ENCODE measurements at regions not wholly inside any gene's neighbourhood (a gene's known extent, or its start where the extent isn't known, plus 50 kb on each side); places are given as distances from the start of the nearest gene placed in this dataset.

DNA sequence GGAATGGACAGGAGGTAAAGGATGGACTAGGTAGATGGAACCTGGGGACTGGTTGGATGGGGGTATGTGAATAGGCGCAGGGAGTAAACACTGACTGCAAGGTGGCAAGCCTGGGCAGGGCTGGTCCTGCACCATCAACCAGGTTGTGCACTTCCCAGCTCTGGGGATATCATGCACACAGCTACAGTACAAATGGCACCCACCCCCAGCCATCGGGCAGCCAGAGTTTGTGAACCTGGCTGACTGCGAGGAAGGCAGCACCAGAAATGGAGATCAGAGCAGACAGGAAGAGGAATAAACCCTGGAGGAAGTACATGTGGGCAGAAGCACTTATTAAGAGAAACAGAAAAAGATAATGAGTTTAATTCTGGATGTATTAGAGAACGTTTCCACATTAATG lies 229.1 kb downstream of the ESM1 start:
- Histone ChIP-seq H3K27me3 (ENCODE audit: control insufficient read depth, insufficient read depth, low read length) (no peaks in the 10 kb centered on the region), H3K9me3 (ENCODE audit: control insufficient read depth, low read depth, low read length) (no peaks in the 10 kb centered on the region), H3K4me1 (ENCODE audit: control insufficient read depth, insufficient read depth, low read length) (no peaks in the 10 kb centered on the region), H3K4me3 (ENCODE audit: low read length) (no peak overlapping the region), H3K36me3 (ENCODE audit: control insufficient read depth, insufficient read depth, low read length) (no peaks in the 10 kb centered on the region), H3K27ac (ENCODE audit: low read length) (no peak overlapping the region)
- WGBS (ENCODE audit: insufficient coverage, low lambda C conversion rate), result 73% methylated on average over 2 of the region's 4 CpGs
- DNase-seq, result no peak

DNA sequence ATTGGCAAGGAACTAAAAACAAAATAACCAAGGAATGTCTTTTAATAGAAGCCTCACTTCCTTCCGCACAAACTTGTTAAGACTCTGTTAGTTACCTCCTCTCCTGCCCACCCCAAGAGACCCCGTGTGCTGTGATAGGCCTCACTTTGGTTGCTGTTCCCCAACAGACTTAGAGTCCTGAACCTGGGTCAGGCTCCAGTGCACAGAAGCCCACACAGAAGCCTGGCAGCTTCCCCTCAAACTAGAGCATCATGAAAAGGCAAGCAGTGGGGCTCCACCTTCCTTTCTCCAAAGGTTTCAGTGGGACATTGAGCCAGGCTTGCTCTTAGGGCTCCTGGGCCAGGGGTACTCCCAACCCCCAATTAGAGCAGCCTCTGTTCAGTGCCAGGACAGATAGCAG lies 230.5 kb downstream of the ESM1 start:
- H3K36me3 ChIP-seq (ENCODE audit: control insufficient read depth, insufficient read depth, low read length), result no peaks in the 10 kb centered on the region
- H3K4me1 ChIP-seq (ENCODE audit: control insufficient read depth, insufficient read depth, low read length), result no peaks in the 10 kb centered on the region
- WGBS (ENCODE audit: insufficient coverage, low lambda C conversion rate), result no CpG with 5 or more reads among the region's 2 CpGs

DNA sequence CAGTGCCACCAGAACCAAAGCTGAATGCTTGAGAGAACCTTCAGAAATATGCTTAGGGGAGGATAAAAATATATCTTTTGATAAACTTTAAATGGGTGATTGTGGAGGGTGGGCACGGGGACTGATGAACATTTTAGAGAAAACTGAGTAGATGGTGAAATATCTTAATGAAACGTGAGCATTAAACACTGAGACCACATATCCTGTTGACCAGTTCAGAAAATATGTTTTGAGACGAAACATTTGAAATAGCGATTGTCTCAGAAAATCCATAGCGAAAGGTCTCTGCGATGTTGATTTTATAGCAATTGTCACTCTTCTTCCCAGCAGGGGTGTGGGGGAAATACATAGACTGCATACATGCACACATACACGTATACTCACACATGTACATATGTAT lies 231.0 kb downstream of the ESM1 start:
- no peaks in the 10 kb centered on the region for H3K9me3 ChIP-seq (ENCODE audit: control insufficient read depth, low read depth, low read length)
- H3K36me3 ChIP-seq (ENCODE audit: control insufficient read depth, insufficient read depth, low read length), result no peaks in the 10 kb centered on the region
- 100% methylated on average over 5 of the region's 7 CpGs for WGBS (ENCODE audit: insufficient coverage, low lambda C conversion rate)
- no peak overlapping the region for H3K4me3 ChIP-seq (ENCODE audit: low read length)
- no peaks in the 10 kb centered on the region for H3K27me3 ChIP-seq (ENCODE audit: control insufficient read depth, insufficient read depth, low read length)
- no peaks in the 10 kb centered on the region for H3K4me1 ChIP-seq (ENCODE audit: control insufficient read depth, insufficient read depth, low read length)
- no peak for DNase-seq
- H3K27ac ChIP-seq (ENCODE audit: low read length), result no peak overlapping the region

More for the DNA sequence above, 230.5 kb downstream of the ESM1 start:
- no peak overlapping the region for H3K27ac ChIP-seq (ENCODE audit: low read length)
- no peak for DNase-seq
- no peaks in the 10 kb centered on the region for H3K27me3 ChIP-seq (ENCODE audit: control insufficient read depth, insufficient read depth, low read length)
- H3K9me3 ChIP-seq (ENCODE audit: control insufficient read depth, low read depth, low read length), result no peaks in the 10 kb centered on the region
- H3K4me3 ChIP-seq (ENCODE audit: low read length), result no peak overlapping the region

DNA sequence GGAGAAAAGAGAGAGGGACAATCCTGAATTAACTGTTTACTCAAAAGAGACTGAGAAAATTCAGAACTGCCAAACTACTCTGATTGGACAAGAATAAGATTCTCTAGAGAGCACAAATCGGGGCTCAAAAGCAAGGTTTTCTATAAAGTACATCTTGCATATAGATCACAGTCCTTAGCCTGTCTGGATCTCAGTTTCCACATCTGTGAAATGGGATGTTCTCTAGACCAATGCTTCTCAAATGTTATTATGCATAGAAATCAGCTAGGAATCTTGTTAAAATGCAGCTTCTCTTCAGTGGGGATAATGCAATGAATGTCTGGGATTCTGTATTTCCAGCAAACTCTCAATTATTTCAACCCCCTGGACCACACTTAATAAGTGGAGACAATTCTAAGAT lies 231.6 kb downstream of the ESM1 start:
- Histone ChIP-seq H3K4me1 (ENCODE audit: control insufficient read depth, insufficient read depth, low read length) (no peaks in the 10 kb centered on the region), H3K36me3 (ENCODE audit: control insufficient read depth, insufficient read depth, low read length) (no peaks in the 10 kb centered on the region), H3K27ac (ENCODE audit: low read length) (no peak overlapping the region), H3K4me3 (ENCODE audit: low read length) (no peak overlapping the region), H3K9me3 (ENCODE audit: control insufficient read depth, low read depth, low read length) (no peaks in the 10 kb centered on the region), H3K27me3 (ENCODE audit: control insufficient read depth, insufficient read depth, low read length) (no peaks in the 10 kb centered on the region)
- DNase-seq, result no peak
- no CpG with 5 or more reads among the region's 1 CpG for WGBS (ENCODE audit: insufficient coverage, low lambda C conversion rate)

DNA sequence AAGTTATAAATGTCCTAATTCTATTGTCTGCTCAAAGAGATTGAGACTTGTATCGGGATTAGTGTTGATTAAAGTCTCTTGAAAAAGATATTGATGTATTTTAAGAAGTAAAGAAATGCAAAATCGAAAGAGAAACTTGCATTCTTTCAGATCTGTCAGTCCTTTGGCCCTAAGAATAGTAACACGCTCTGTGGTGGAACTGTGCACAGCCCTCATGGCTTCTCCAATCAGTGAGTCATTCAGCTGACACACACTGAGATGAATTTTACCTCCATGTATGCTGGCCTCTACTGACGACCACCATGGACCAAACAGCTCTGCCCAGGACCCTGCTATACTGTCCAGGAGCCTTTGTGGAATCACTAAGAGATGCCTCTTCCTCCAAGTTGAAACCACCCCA lies 232.4 kb downstream of the ESM1 start:
- no peaks in the 10 kb centered on the region for H3K4me1 ChIP-seq (ENCODE audit: control insufficient read depth, insufficient read depth, low read length)
- no peaks in the 10 kb centered on the region for H3K27me3 ChIP-seq (ENCODE audit: control insufficient read depth, insufficient read depth, low read length)
- no peaks in the 10 kb centered on the region for H3K9me3 ChIP-seq (ENCODE audit: control insufficient read depth, low read depth, low read length)
- H3K27ac ChIP-seq (ENCODE audit: low read length), result no peak overlapping the region
- no peaks in the 10 kb centered on the region for H3K36me3 ChIP-seq (ENCODE audit: control insufficient read depth, insufficient read depth, low read length)
- no peak for DNase-seq
- no peak overlapping the region for H3K4me3 ChIP-seq (ENCODE audit: low read length)
- 50% methylated on average over 1 of the region's 4 CpGs for WGBS (ENCODE audit: insufficient coverage, low lambda C conversion rate)

DNA sequence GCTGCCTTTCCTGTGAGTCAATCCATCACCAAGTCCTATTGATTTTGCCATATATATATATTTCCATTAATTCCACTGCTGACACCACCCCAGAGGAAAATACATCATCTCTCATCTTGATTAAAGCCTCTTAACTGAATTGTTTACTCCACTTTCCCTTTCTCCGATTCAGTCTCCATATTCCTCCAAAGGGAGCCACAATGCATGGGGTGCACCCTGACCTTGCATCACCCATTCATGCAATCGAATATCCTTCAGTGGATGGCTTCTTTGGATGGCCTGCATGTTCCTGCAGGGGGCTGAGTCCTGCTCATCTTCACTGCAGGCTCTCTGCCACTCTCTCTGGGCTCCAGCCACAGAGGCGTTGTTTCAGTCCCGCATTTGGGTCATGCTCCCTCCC lies 231.0 kb downstream of the SNX18 start:
- Histone ChIP-seq H3K27ac (ENCODE audit: low read length) (no peak overlapping the region), H3K9me3 (ENCODE audit: control insufficient read depth, low read depth, low read length) (no peaks in the 10 kb centered on the region), H3K4me1 (ENCODE audit: control insufficient read depth, insufficient read depth, low read length) (peaks cover 3% of the 10 kb centered on the region), H3K27me3 (ENCODE audit: control insufficient read depth, insufficient read depth, low read length) (no peaks in the 10 kb centered on the region), H3K36me3 (ENCODE audit: control insufficient read depth, insufficient read depth, low read length) (no peaks in the 10 kb centered on the region), H3K4me3 (ENCODE audit: low read length) (no peak overlapping the region)
- no peak for DNase-seq
- 100% methylated on average over 1 of the region's 4 CpGs for WGBS (ENCODE audit: insufficient coverage, low lambda C conversion rate)

DNA sequence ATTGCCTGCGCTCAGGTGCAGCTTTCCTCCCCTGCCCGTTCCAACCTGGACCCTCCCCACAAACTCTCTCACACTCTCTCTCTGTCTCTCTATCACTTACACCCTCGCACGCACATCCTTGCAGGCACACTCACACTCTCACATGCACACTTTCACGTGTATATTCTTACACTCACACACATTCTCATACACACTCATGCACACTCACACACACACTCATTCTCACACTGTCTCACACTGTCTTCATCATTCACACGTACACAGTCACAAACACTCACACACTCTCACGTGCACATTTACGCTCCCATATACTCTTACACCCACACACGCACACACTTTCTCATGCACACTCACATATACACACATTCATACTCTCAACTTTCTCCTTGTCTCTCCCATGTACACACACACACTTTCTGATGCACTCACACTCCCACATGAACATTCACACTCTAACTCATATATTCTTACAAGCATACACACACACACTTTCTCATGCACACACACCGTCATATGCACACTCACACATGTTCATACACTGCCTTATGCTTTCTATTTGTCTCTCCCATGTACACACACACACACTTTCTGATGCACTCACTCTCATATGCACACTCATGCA lies 229.3 kb downstream of the SNX18 start:
- Histone ChIP-seq H3K27ac (ENCODE audit: low read length) (no peak overlapping the region), H3K27me3 (ENCODE audit: control insufficient read depth, insufficient read depth, low read length) (no peaks in the 10 kb centered on the region), H3K9me3 (ENCODE audit: control insufficient read depth, low read depth, low read length) (no peaks in the 10 kb centered on the region), H3K4me3 (ENCODE audit: low read length) (no peak overlapping the region), H3K4me1 (ENCODE audit: control insufficient read depth, insufficient read depth, low read length) (peaks cover 3% of the 10 kb centered on the region), H3K36me3 (ENCODE audit: control insufficient read depth, insufficient read depth, low read length) (no peaks in the 10 kb centered on the region)
- DNase-seq, result no peak
- WGBS (ENCODE audit: insufficient coverage, low lambda C conversion rate), result 80% methylated on average over 5 of the region's 10 CpGs

DNA sequence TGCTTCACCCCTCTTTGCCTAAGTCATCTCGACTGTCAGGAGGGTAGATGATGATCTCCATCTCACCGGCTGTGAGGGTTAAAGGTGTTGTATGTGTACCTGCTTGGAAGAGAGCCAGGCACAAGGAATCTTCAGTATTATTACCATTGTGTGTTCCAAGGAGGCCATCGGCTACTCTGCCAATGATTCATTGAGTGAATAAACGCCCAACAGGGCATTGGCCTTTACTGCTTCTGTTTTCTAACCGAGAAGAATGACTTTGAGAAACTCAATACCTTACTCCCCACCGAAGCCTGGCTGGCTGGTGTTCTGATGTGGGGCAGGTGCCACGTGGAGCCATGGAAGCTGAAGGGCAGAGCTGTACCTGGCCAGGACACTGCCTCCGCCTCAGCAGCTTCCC lies 228.8 kb downstream of the SNX18 start:
- DNase-seq, result no peak
- Histone ChIP-seq H3K4me3 (ENCODE audit: low read length) (no peak overlapping the region), H3K27me3 (ENCODE audit: control insufficient read depth, insufficient read depth, low read length) (no peaks in the 10 kb centered on the region), H3K27ac (ENCODE audit: low read length) (no peak overlapping the region), H3K9me3 (ENCODE audit: control insufficient read depth, low read depth, low read length) (no peaks in the 10 kb centered on the region), H3K4me1 (ENCODE audit: control insufficient read depth, insufficient read depth, low read length) (peaks cover 3% of the 10 kb centered on the region), H3K36me3 (ENCODE audit: control insufficient read depth, insufficient read depth, low read length) (no peaks in the 10 kb centered on the region)
- WGBS (ENCODE audit: insufficient coverage, low lambda C conversion rate), result no CpG with 5 or more reads among the region's 8 CpGs

DNA sequence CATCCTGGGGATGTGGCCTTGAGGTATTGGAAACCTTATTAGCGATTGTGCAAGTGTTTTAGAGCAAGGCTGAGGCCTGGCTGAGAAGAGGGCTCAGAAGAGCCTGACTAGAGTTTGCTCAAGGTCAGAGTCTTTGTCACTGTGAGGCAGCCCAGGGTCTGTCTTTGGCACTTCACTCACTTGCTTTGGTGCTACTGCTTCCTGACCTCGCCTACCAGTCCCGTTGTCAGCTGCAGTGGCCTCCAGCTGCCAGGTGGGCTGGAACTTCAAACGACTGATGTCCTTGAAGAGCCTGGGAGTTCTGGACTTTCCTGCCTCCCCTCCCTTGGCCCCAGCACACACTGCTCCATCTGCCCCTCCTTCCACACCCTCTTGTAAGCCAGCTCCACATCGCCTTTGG lies 228.0 kb downstream of the SNX18 start:
- Histone ChIP-seq H3K4me1 (ENCODE audit: control insufficient read depth, insufficient read depth, low read length) (peaks cover 3% of the 10 kb centered on the region), H3K27ac (ENCODE audit: low read length) (no peak overlapping the region), H3K27me3 (ENCODE audit: control insufficient read depth, insufficient read depth, low read length) (no peaks in the 10 kb centered on the region), H3K36me3 (ENCODE audit: control insufficient read depth, insufficient read depth, low read length) (no peaks in the 10 kb centered on the region), H3K4me3 (ENCODE audit: low read length) (no peak overlapping the region), H3K9me3 (ENCODE audit: control insufficient read depth, low read depth, low read length) (no peaks in the 10 kb centered on the region)
- no CpG with 5 or more reads among the region's 5 CpGs for WGBS (ENCODE audit: insufficient coverage, low lambda C conversion rate)
- DNase-seq, result peak in 1 of 2 donors; percentile 14

DNA sequence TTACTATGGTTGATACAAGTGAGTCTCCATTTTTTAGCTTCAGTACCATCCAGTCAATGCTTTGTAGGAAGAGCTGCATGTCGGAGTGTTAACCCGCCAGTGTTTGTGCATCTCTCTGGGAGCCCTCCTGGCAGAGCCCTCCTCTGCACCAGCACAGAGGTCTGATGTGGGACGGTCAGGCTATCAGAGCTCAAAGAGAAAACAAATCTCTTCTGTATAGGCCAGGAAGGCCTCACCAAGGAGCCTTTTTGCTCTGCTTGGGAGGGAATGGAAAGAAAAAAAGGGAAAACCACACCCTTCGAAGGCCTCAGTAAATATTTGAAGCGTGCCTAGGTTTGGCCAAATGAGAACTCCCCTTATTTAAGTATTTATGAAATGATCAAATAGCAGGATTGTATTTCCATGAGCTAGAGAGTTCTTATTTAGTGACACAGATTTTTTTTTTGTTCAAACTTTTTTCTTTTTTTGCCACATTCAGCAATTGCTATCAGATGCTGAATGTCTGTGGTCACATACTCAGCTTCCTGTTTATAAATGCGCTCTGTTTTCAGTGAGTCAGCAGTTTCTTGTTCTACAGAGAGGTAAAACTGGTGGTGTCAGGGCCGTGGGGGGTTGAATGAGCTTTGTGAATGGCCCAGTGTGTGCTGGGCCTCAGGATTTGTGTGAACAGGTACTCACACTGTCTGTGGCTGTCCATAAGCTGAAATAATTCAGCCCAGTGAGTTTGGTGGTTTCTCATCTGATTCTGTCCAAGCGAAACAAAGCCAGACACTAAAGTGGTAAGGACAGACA lies 226.6 kb downstream of the SNX18 start:
- no CpG with 5 or more reads among the region's 8 CpGs for WGBS (ENCODE audit: insufficient coverage, low lambda C conversion rate)
- H3K9me3 ChIP-seq (ENCODE audit: control insufficient read depth, low read depth, low read length), result no peaks in the 10 kb centered on the region
- H3K27ac ChIP-seq (ENCODE audit: low read length), result peak overlapping the region; percentile 50
- no peak overlapping the region for H3K4me3 ChIP-seq (ENCODE audit: low read length)
- DNase-seq, result peak; percentile 38 to 59
- H3K36me3 ChIP-seq (ENCODE audit: control insufficient read depth, insufficient read depth, low read length), result no peaks in the 10 kb centered on the region
- H3K27me3 ChIP-seq (ENCODE audit: control insufficient read depth, insufficient read depth, low read length), result no peaks in the 10 kb centered on the region
- peaks cover 3% of the 10 kb centered on the region for H3K4me1 ChIP-seq (ENCODE audit: control insufficient read depth, insufficient read depth, low read length)

DNA sequence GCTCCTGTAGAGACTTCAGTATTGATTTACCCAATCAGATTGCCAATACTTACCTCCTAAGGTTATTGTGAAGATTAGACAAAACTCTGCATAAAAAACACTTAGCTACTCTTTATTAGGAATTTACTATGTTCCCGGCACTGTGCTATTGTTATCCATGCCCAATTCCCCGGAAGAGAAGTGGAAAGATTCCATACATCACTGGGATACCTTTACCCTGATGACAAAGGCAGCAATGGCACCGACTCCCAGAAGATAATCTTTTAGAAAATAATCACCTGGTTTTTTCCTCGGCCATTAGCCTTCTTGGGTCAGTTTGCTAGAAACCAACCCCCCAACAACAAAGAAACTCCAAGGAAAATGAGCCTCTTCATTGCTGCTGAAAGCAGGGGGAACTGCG lies 226.0 kb downstream of the SNX18 start:
- Histone ChIP-seq H3K27me3 (ENCODE audit: control insufficient read depth, insufficient read depth, low read length) (no peaks in the 10 kb centered on the region), H3K4me3 (ENCODE audit: low read length) (no peak overlapping the region), H3K27ac (ENCODE audit: low read length) (peak overlapping the region; percentile 50), H3K4me1 (ENCODE audit: control insufficient read depth, insufficient read depth, low read length) (peaks cover 3% of the 10 kb centered on the region), H3K36me3 (ENCODE audit: control insufficient read depth, insufficient read depth, low read length) (no peaks in the 10 kb centered on the region), H3K9me3 (ENCODE audit: control insufficient read depth, low read depth, low read length) (no peaks in the 10 kb centered on the region)
- 94% methylated on average over 3 of the region's 5 CpGs for WGBS (ENCODE audit: insufficient coverage, low lambda C conversion rate)
- no peak for DNase-seq

Data from large intestine (tissue), 3 donors.